HT-29 (cell line): ENCODE measurements at regions not wholly inside any gene's neighbourhood (a gene's known extent, or its start where the extent isn't known, plus 50 kb on each side); places are given as distances from the start of the nearest gene placed in this dataset.

Experiments used
- DNase-seq: peaks from one replicate; pipeline ENCODE4 v3.0.0-alpha.2; 2015; ENCODE audit warnings: low spot score

DNA sequence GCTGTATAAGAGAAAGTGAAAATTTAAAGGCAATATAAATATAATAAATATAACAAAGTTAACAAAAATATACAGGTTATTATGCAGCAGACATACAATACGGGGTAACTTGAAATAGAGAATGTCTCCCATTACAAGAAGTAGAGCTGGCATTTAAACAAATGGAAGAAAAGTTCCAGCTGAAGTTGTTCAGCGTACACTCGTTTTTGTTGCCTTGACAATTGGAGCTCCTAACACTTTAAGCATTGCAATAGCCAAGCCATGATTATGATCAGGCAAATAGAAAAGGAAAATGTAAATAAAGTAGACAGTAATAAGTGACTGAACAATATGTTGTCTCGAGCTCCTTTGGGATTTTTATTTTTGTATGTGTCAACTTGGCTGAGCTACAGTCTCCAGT is 737.8 kb upstream of the CELF2 start:
- DNase-seq: no peak

DNA sequence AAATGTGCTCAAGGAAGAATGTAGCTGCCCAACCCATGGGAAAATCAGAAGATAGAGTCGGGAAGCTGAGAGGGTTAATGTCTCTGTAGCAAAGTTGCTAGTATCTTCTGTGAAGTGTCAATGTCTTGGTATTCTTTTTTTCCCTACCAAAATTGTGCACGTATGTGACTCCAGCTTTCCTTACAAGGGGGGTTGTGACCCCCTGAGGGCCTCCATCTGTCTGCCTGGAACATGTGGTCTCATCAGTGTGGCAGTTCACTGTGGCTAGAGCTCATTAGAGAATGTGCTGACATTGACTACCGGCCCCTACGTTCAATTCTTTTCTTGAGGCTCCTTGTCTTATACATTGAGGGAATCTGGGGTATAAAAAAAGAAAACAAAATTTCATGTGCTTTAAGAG is 725.2 kb upstream of the CELF2 start:
- no peak for DNase-seq

DNA sequence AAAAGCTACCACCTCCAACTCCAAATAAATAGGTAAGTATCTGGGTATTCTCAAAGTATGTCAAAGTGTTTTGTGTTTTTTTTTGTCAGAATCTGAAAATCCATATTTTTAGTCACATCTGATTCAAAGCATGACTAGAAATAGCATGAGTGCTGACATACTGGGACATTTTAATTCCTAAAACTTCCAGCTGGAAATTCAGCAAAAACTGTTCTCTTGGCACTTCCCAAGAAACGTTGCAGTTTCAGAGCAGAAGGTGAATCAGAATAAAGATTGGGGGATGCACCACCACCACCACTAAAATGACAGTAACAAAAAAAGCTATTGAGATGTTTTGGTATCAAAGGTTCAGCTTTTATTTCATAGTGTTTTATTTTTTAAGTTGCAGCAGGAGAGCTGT is 724.6 kb upstream of the CELF2 start:
- DNase-seq: no peak

DNA sequence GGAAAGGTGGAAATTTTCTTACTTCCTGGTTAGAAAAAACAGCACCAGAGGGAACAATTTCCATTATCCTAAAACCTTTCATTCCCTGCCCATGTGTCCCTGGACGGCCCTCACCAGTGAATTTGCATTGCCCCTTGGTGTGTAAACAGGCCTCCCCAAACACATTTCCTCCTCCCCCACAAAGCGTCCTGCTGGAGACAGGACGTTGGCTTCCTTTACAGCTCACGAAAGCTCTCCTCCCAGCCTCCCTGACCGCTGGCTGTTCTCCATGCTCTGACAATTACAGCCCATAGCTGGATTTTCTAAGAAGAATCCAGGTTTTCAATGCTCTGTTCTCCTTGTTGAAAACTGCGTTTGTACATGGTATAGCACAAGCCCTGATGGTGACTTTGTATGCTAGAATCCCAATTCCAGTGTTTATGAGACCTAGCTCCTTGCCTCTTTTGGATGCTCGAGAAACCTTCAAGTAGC is 724.2 kb upstream of the CELF2 start:
- no peak for DNase-seq

DNA sequence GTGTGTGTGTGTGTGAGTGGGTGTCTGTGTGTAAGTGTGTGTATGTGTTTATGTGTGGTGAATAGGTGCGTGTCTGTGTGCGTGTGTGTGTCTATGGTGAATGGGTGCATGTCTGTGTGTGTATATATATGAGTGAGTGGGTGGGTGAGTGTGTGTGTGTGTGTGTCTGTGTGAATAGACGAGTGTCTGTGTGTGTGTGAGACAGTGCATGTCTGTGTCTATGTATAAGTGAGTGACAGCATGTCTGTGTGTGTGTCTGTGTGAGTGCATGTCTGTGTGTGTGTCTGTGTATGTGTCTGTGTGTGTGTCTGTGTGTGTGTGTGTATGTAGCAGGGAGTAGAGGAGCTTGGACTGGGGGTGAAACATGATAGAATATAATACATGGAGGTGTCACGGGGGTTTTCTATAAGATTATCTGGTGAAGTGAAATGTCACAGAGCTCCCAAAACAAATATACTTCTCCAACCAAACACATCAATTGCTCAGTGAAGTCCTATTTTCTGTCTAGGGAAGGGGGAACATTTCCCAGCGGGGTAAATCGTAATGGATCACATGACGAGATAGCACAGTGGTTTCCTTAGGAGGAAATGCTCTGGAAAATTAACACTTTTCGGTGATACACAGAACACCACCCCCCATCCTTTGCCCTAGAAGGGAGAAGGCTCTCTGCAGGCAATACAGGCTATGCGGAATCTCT is 723.3 kb upstream of the CELF2 start:
- DNase-seq: no peak

DNA sequence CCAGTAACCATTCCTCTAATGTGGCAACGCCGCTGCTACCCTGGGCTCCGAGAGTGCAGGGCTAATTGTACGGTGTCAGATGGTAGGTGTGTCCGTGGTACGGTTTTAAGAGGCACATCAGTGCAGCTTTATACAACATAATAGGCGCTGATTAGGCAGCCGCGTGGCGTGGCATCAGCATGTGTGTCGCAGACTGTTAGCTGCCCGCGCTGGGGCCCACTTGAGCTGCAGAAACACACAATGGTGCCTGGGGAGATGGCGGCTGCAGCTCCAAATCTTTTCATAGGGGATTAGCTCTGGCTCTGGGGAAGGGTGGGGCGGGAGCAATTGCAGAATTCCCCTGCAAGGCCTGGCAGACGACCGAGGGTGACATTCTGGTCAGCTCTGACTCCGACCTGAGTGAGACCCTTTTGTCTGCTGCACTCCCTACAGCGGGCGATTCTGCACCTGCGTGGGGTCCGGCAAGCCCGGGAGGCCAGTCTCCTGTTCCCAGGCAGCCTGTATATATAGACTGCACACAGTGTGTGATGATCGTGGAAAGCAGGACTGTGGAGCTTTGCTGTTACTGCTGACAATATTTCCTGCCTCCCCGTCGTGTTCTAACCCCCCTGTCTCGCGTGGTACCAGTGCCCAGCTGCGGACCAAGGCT is 722.7 kb upstream of the CELF2 start:
- no peak for DNase-seq

DNA sequence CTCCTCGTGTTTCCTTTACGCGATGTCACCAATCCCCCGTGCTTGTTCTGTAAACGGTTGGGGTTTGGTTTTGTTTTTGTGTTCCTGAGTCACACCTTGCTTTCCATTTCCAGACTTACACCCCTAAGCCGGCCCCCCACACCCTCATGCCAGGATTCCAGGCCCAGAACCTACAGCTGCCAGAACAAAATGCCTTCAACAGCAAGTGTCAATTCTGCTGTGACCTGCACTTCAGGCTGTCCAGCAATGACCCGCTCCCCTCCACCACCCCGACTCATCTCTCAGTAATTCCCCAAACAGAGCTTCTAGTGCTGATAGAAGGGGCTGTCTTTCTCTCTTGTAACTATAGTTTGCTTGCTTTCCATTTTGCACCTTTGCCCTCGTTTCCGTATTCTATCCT is 722.1 kb upstream of the CELF2 start:
- no peak for DNase-seq

DNA sequence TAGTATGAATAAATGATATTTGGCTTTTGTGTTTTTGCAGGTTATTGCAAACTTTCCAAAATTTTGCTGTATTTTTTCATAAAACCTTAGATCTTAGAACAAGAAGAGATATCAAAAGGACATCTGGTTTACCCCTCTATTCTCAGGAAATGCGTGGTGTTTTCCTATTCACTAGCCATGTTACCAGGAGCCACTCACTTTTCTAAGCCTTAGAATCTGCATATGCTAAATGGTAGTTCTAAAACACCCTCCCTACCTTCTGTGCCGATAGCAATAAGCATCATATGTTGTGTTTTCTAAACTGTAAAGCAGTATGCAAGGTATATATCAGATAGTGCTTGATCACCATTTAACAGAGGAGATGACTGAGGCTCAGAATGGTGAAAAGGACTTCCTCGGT is 715.0 kb upstream of the CELF2 start:
- no peak for DNase-seq

DNA sequence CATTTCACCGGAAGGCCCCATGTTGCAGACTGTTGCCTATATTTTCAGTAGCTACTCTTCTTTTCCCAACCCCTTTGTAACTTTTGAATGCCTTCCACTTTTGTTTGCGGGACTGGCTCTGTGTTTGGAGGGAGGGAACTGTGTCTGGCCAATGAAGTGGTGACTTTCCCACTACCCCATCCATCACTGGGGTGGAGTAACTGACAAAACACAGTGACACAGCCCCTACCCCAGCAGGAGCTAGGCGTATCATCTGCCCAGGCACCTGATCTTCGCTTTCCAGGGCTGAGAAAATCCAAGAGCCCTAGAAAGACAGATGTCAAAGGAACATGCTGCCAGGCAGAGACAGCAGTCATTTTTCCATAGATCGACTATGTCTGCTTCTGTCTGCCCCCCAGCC is 710.6 kb upstream of the CELF2 start:
- DNase-seq: no peak

DNA sequence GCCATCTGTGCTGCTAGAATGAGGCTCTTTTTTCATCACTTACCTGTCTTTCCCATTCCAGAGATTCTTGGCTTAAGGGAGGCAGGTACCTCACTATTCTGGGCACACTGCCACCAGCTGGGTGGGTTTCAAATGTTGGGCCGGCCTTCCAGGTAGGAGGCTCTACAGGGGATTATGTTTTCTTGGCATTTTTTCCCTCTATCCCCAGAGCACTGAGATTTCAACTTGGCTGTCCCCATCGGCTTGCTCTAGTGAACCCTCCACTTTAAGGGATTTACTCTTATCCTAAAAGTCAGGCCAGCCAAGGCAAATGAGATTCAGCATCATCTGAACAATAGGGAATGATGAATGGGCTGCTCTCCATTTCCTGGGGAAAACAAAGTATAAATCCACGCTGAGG is 710.1 kb upstream of the CELF2 start:
- no peak for DNase-seq

DNA sequence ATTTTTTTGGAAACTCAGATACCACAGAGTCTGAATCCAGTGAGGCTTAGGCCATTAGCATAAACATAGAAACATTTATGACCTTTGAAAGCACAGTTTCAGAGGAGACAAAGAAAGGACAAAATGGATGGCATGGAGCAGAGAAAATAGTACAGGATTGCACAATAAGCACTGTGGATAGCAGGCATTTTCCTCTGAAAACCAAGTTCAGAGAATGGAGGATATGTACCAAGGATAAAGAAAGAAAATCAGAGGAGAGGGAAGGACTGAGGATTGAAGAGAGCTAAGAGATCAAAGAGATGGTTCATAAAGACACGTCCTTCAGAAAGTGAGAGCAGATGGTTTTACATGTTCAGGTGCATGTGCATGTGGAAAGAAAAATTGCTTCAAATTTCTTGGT is 707.2 kb upstream of the CELF2 start:
- no peak for DNase-seq

DNA sequence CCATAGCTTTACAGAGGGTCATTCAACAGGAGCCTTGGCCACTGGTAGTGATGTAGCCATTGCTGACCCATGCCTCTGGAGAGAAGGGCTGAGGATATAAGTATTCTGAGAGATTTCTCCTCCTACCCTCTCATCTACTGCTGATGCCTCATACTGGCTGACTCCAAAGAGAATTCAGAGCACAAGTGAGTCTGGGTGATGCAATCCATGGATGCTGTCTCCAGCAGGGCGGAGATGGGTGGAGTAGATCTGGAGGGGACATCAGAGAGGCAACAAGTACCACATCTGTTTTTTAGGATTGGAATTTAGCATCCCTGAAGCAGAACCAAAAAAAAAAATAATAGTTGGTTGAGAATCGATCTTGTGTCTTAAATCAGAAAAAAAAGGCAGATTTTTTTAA is 705.7 kb upstream of the CELF2 start:
- no peak for DNase-seq

DNA sequence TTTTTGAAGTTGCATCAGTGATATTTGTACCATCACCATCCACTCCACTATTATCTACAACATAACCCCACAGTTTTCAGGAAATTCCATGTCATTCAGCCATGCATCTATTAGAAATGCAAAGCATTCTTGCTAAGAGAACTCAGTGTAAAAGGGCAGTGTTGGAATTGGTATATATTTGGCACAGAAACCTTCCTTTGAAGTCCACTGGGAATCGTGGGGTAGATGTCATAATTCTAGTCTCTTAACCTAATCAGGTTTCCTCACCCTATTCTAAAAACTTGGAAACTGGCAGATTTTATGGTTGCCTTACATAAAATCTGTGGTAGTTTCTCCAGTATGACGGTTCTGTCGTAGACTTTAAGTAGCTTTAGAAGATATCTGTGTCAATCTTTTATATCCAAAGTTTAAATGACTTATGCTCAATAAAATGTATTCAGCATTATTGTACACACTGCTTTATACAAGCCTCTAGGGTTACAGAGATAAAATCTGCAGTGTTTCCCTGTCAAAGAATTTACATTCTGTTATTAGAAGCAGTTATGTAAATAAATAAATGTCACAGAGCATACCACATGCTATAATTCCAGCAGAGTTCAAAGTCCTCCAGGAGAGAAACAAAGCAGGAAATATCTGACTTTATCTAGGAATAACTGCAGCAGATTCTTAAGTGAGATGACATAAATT is 704.4 kb upstream of the CELF2 start:
- DNase-seq: peak; percentile 61

DNA sequence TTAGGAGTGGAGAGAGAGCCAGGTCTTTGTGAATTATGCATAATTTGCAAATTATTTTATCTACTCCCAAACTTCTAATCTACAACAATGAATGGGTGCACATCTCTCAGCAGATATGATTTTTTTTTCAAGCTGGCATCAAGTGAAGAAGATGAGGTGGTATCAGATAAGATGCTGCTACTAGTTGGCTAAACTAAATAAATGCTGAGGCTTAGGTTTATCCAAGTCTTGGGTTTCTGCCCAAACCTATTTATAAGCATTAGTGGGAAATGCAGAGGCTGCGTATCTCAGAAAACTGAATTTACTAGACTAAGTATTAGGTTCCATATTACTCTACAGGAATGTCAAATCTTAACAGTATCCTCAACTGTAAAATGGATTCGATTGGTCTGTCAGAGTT is 703.0 kb upstream of the CELF2 start:
- no peak for DNase-seq

DNA sequence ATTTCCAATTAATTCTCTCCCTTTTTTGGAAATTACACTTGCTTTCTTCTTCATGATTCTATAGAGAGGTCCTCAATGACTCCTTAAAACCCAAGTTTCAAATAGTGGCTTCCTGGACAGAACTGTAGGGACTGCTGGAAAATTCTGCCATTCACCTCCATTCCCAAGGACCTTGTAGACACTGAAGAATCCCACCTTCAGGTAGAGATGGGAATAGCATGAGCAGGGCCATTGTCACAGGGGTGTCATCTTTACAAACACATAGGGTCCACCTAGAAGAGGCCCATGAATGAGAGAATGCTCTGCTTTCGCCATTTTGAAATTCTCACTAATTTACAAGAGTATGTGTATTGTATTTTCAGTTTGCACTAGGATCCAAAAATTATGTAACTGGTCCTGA is 701.7 kb upstream of the CELF2 start:
- no peak for DNase-seq

DNA sequence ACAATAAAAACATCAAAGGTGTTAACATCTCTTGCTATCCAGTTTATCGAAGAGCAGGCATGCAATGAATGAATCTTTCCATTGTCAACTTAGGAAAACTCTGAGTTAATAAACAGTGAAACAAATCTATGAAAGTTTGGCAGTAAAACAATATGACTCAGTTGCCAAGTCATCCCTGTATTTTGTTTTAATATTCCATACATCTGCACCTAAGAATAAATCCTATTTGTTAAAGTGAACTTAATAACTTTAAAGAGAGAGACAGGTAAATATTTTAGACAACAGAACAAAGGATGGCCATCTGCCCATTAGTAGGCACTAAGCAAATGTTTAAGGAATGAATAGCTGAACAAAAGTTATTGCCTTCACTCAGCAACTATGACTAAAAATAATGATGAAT is 700.5 kb upstream of the CELF2 start:
- DNase-seq: no peak

DNA sequence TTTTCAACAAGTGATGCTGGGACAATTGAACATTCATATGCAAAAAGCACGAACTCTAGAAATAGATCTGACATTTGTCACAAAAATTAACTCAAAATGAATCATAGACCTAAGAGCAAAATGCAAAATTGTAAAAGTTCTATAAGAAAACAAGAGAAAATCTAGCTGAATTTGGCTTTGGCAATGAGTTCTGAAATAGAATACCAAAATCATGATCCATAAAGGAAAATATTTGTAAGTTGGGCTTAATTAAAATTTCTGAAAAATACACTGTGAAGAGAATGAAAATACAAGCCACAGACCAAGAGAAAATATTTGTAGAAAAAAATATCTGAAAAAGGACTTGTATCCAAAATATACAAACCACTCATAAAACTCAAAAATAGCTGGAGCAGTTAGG is 698.8 kb upstream of the CELF2 start:
- DNase-seq: no peak

DNA sequence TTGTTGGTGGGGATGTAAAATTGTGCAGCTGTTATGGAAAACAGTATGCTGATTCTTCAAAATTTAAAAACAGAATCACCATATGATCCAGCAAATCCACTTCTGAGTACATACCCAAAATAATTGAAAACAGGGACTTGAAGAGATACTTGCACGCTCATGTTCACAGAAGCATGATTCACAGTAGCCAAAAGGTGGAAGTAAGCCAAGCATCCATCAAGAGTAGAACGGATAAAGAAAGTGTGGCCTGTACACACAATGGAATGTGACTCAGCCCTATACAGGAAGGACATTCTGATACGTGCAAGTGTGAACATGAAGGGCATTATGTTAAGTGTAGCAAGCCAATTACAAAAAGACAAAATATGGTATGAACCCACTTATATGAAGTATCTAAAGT is 696.7 kb upstream of the CELF2 start:
- no peak for DNase-seq

DNA sequence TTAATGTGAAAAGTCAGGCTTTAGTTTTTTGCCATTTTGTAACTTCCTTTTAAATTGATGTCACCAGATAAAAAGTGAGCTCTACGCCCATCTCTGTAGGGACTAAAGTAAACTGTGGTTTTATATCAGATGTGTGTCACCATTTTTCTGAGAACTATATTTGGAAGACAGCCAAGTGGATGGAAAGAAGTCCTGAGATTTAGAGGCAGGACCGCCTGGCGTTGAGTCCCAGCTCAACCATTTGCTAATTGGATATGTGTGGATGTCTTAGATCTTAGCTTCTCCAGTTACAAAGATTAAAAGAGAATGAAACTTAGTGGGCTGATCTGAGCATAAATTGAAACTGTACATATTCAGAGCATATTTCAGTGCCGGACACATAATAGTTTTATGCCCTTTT is 691.6 kb upstream of the CELF2 start:
- DNase-seq: no peak

DNA sequence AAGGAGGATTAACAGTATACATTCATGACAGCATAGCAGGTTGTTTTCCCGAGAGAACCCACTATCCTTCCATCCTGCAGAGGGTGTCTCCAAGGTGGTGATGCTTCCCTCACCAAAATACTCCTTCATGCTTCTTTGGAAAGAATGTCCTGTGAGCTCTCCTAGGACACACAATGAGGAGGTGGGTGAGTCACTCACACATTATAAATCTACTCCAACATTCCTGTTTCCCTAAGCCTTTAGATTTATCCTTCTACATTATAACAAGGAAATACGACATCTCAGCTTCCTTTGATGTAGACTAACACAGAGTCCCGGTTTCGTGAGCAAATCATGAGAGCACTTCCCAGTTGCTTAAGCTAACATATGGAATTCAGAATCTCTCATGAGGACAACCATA is 689.7 kb upstream of the CELF2 start:
- DNase-seq: no peak

DNA sequence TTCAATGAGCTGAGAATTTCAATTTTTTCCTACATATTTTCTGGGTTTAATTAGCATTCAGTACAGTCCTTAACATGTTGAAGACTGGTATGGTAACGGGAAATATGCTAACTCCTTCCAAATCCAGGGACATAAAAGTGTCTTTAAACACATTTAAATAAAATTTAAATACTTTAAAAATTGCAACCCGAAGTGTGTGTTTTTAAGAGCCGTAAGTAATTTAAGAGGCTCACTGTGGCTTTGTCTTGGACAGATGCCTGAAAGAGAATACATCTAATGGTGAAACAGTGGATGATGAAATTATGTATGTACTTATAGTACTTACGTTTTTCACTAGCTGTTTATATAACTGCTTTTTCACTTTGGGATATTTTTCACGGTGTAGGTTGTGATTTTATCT is 687.3 kb upstream of the CELF2 start:
- no peak for DNase-seq

DNA sequence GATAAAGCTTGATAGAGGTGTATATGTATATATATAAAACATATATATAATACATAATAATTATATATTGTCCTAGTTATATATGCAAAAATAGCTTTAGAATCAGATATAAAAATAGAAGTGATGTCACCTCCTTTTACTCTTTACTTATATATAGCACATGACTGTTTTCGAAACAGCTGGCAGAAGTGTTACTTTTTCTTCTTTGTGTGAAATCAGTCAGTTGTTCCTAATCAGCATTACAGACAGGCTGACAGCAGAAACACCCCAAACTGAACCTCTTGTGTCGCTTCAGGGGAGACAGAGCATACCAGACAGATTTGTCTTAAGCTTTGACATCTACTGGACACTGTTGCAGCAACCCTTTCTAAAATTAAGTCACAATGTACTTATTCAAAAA is 684.9 kb upstream of the CELF2 start:
- no peak for DNase-seq

DNA sequence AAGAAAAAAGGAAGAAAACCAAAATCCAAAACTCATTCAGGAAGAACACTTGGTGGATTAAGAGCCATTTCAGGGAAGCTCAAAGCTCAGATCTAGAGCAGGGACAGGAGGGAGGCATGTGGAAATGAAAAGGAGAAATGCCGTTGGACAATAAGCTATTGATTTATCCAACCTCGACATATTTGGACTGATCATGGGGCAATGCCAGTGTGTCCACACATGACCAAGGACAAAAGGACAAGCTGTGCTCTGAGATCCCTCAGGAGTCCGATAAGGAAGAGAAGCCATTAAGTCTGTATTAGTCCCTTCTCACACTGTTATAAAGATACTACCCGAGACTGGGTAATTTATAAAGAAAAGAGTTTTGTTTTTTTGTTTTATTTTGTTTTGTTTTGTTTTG is 684.0 kb upstream of the CELF2 start:
- DNase-seq: no peak
